ENCODE measurements at regions not wholly inside any gene's neighbourhood (a gene's known extent, or its start where the extent isn't known, plus 50 kb on each side); places are given as distances from the start of the nearest gene placed in this dataset.

GRCh38 chr3:70821602-70822001 is 509.2 kb upstream of the MDFIC2 start:
- no peak for ATAC-seq (ENCODE audit: low read depth in 2 of 2)
- peaks cover 2% of the 10 kb centered on the region for H3K27me3 ChIP-seq (ENCODE audit: control insufficient read depth, insufficient read depth, low read length)
- H3K27ac Mint-ChIP-seq: no peak overlapping the region

GRCh38 chr3:70820397-70820796 is 508.0 kb upstream of the MDFIC2 start:
- H3K27ac Mint-ChIP-seq: no peak overlapping the region
- peaks cover 13% of the 10 kb centered on the region for H3K27me3 Mint-ChIP-seq
- no peaks in the 10 kb centered on the region for H3K9me3 ChIP-seq (ENCODE audit: control insufficient read depth in 2 of 2, low read length in 2 of 2)
- peaks cover 2% of the 10 kb centered on the region for H3K27me3 ChIP-seq (ENCODE audit: control insufficient read depth, insufficient read depth, low read length)
- no peaks in the 10 kb centered on the region for H3K36me3 ChIP-seq (ENCODE audit: control insufficient read depth, insufficient read depth, low read length)
- no peak overlapping the region for H3K4me3 ChIP-seq (ENCODE audit: low read depth, low read length)
- H3K4me1 ChIP-seq (ENCODE audit: control insufficient read depth, insufficient read depth, low read length, poor library complexity, severe bottlenecking): no peaks in the 10 kb centered on the region
- no peak overlapping the region for H3K4me3 Mint-ChIP-seq
- DNase-seq (no peak), ATAC-seq (ENCODE audit: low read depth in 2 of 2) (no peak)
- no peaks in the 10 kb centered on the region for H3K4me1 Mint-ChIP-seq
- no peak overlapping the region for H3K27ac ChIP-seq (ENCODE audit: insufficient read depth, low read length, poor library complexity, severe bottlenecking)
- H3K36me3 Mint-ChIP-seq: no peaks in the 10 kb centered on the region
- peaks cover 0 to 7% (median 0%) of the 10 kb centered on the region in 7 donors for H3K9me3 Mint-ChIP-seq

More at GRCh38 chr3:70821602-70822001, 509.2 kb upstream of the MDFIC2 start:
- DNase-seq: no peak
- no peaks in the 10 kb centered on the region for H3K36me3 Mint-ChIP-seq
- peaks cover 0 to 4% (median 0%) of the 10 kb centered on the region in 7 donors for H3K9me3 Mint-ChIP-seq
- no peaks in the 10 kb centered on the region for H3K9me3 ChIP-seq (ENCODE audit: control insufficient read depth in 2 of 2, low read length in 2 of 2)
- H3K4me3 ChIP-seq (ENCODE audit: low read depth, low read length): no peak overlapping the region
- H3K4me1 ChIP-seq (ENCODE audit: control insufficient read depth, insufficient read depth, low read length, poor library complexity, severe bottlenecking): no peaks in the 10 kb centered on the region
- H3K36me3 ChIP-seq (ENCODE audit: control insufficient read depth, insufficient read depth, low read length): no peaks in the 10 kb centered on the region
- no peak overlapping the region for H3K27ac ChIP-seq (ENCODE audit: insufficient read depth, low read length, poor library complexity, severe bottlenecking)
- no peaks in the 10 kb centered on the region for H3K4me1 Mint-ChIP-seq
- H3K27me3 Mint-ChIP-seq: peaks cover 8% of the 10 kb centered on the region
- H3K4me3 Mint-ChIP-seq: no peak overlapping the region

DNA sequence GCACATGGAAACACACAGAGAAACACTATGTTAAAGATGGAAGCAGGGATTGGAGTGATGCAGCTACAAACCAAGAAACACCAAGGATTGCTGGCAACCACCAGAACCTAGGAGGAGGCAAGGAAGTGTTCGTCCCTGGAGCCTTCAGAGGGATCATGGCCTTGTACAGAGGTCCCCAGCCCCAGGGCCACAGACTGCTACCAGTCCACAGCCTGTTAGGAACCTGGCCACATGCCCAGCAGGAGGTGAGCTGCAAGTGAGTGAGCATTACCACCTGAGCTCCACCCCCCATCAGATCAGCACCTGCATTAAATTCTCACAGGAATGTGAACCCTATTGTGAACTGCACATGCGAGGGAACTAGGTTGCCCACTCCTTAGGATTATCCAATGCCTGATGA is 505.7 kb upstream of the MDFIC2 start:
- Histone ChIP-seq H3K4me1 (ENCODE audit: control insufficient read depth, insufficient read depth, low read length, poor library complexity, severe bottlenecking) (no peaks in the 10 kb centered on the region), H3K9me3 (ENCODE audit: control insufficient read depth in 2 of 2, low read length in 2 of 2) (no peaks in the 10 kb centered on the region), H3K27me3 (ENCODE audit: control insufficient read depth, insufficient read depth, low read length) (no peaks in the 10 kb centered on the region), H3K36me3 (ENCODE audit: control insufficient read depth, insufficient read depth, low read length) (no peaks in the 10 kb centered on the region), H3K27ac (ENCODE audit: insufficient read depth, low read length, poor library complexity, severe bottlenecking) (no peak overlapping the region), H3K4me3 (ENCODE audit: low read depth, low read length) (no peak overlapping the region)
- H3K36me3 Mint-ChIP-seq: no peaks in the 10 kb centered on the region
- H3K27me3 Mint-ChIP-seq: peaks cover 18% of the 10 kb centered on the region
- H3K9me3 Mint-ChIP-seq: peaks cover 0 to 7% (median 1%) of the 10 kb centered on the region in 7 donors
- DNase-seq: no peak
- H3K27ac Mint-ChIP-seq: no peak overlapping the region
- no peaks in the 10 kb centered on the region for H3K4me1 Mint-ChIP-seq
- no peak overlapping the region for H3K4me3 Mint-ChIP-seq
- ATAC-seq (ENCODE audit: low read depth in 2 of 2): no peak

- Histone ChIP-seq H3K9me3 (ENCODE audit: control insufficient read depth in 2 of 2, low read length in 2 of 2) (no peaks in the 10 kb centered on the region), H3K36me3 (ENCODE audit: control insufficient read depth, insufficient read depth, low read length) (no peaks in the 10 kb centered on the region), H3K4me3 (ENCODE audit: low read depth, low read length) (no peak overlapping the region), H3K27ac (ENCODE audit: insufficient read depth, low read length, poor library complexity, severe bottlenecking) (no peak overlapping the region), H3K4me1 (ENCODE audit: control insufficient read depth, insufficient read depth, low read length, poor library complexity, severe bottlenecking) (no peaks in the 10 kb centered on the region), H3K27me3 (ENCODE audit: control insufficient read depth, insufficient read depth, low read length) (peaks cover 2% of the 10 kb centered on the region)
- Mint-ChIP-seq H3K36me3 (no peaks in the 10 kb centered on the region), H3K27me3 (peaks cover 18% of the 10 kb centered on the region), H3K4me3 (no peak overlapping the region), H3K4me1 (no peaks in the 10 kb centered on the region), H3K27ac (no peak overlapping the region), H3K9me3 (peaks cover 0 to 7% (median 2%) of the 10 kb centered on the region in 7 donors)
- DNase-seq: no peak
- ATAC-seq (ENCODE audit: low read depth in 2 of 2): no peak
These were observed 503.9 kb upstream of the MDFIC2 start for GRCh38 chr3:70816346-70816745.

DNA sequence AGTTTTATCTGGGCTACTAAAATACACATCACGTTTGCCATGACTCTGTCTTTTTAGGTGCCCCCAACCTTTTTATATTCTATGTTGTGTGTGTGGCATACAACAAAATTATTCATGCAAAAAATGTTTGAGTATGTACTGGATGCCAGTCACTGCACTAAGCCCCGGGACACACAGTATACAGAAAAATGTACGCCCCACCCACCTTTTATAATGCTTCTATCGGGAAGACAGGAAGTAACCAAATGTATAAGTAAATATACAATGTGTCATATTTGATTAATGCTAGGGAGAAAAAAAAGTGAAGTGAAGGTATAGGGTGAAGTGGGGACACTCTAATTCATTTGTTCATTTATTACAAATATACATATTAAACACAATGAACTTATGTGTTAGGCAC is 503.4 kb upstream of the MDFIC2 start:
- H3K27me3 ChIP-seq (ENCODE audit: control insufficient read depth, insufficient read depth, low read length): peaks cover 2% of the 10 kb centered on the region
- H3K4me3 ChIP-seq (ENCODE audit: low read depth, low read length): no peak overlapping the region
- ATAC-seq (ENCODE audit: low read depth in 2 of 2) (no peak), DNase-seq (no peak)
- Mint-ChIP-seq H3K9me3 (peaks cover 0 to 7% (median 2%) of the 10 kb centered on the region in 7 donors), H3K4me3 (no peak overlapping the region), H3K36me3 (no peaks in the 10 kb centered on the region), H3K4me1 (no peaks in the 10 kb centered on the region), H3K27ac (no peak overlapping the region), H3K27me3 (peaks cover 18% of the 10 kb centered on the region)
- H3K9me3 ChIP-seq (ENCODE audit: control insufficient read depth in 2 of 2, low read length in 2 of 2): no peaks in the 10 kb centered on the region
- H3K27ac ChIP-seq (ENCODE audit: insufficient read depth, low read length, poor library complexity, severe bottlenecking): no peak overlapping the region
- H3K4me1 ChIP-seq (ENCODE audit: control insufficient read depth, insufficient read depth, low read length, poor library complexity, severe bottlenecking): no peaks in the 10 kb centered on the region
- no peaks in the 10 kb centered on the region for H3K36me3 ChIP-seq (ENCODE audit: control insufficient read depth, insufficient read depth, low read length)

GRCh38 chr3:70813311-70813710 is 500.9 kb upstream of the MDFIC2 start:
- no peaks in the 10 kb centered on the region for H3K36me3 Mint-ChIP-seq
- peaks cover 20% of the 10 kb centered on the region for H3K27me3 Mint-ChIP-seq
- Histone ChIP-seq H3K4me1 (ENCODE audit: control insufficient read depth, insufficient read depth, low read length, poor library complexity, severe bottlenecking) (no peaks in the 10 kb centered on the region), H3K4me3 (ENCODE audit: low read depth, low read length) (no peak overlapping the region), H3K9me3 (ENCODE audit: control insufficient read depth in 2 of 2, low read length in 2 of 2) (no peaks in the 10 kb centered on the region), H3K27ac (ENCODE audit: insufficient read depth, low read length, poor library complexity, severe bottlenecking) (no peak overlapping the region), H3K27me3 (ENCODE audit: control insufficient read depth, insufficient read depth, low read length) (peaks cover 2% of the 10 kb centered on the region), H3K36me3 (ENCODE audit: control insufficient read depth, insufficient read depth, low read length) (no peaks in the 10 kb centered on the region)
- peaks cover 0 to 7% (median 2%) of the 10 kb centered on the region in 7 donors for H3K9me3 Mint-ChIP-seq
- no peak overlapping the region for H3K27ac Mint-ChIP-seq
- no peak for DNase-seq
- no peaks in the 10 kb centered on the region for H3K4me1 Mint-ChIP-seq
- ATAC-seq (ENCODE audit: low read depth in 2 of 2): no peak
- H3K4me3 Mint-ChIP-seq: no peak overlapping the region

DNA sequence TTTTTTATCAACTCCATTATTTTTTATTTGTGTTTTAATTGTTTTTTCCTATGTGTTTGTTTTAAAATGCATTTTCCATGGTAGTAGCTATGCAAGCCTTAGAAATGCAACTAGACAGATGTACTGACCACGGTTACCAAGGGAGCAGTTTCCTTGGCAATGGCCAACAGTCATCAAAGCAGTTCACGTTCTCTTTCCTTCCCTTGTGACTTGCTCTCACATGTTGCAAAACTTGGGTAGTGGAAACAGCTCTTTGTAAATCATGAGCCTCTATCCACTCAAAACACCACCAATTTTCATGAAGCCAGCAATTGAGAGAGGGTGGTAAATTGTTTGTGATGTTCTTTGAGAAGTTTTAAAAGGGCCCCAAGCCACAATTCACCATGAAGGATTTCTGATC is 499.4 kb upstream of the MDFIC2 start:
- ATAC-seq (ENCODE audit: low read depth in 2 of 2) (no peak), DNase-seq (peak in 1 of 3 donors; percentile 3)
- H3K4me1 Mint-ChIP-seq: no peaks in the 10 kb centered on the region
- peaks cover 0 to 5% (median 2%) of the 10 kb centered on the region in 7 donors for H3K9me3 Mint-ChIP-seq
- Histone ChIP-seq H3K36me3 (ENCODE audit: control insufficient read depth, insufficient read depth, low read length) (no peaks in the 10 kb centered on the region), H3K9me3 (ENCODE audit: control insufficient read depth in 2 of 2, low read length in 2 of 2) (no peaks in the 10 kb centered on the region), H3K4me1 (ENCODE audit: control insufficient read depth, insufficient read depth, low read length, poor library complexity, severe bottlenecking) (no peaks in the 10 kb centered on the region), H3K4me3 (ENCODE audit: low read depth, low read length) (no peak overlapping the region), H3K27ac (ENCODE audit: insufficient read depth, low read length, poor library complexity, severe bottlenecking) (no peak overlapping the region), H3K27me3 (ENCODE audit: control insufficient read depth, insufficient read depth, low read length) (peaks cover 4% of the 10 kb centered on the region)
- no peak overlapping the region for H3K27ac Mint-ChIP-seq
- H3K4me3 Mint-ChIP-seq: no peak overlapping the region
- H3K27me3 Mint-ChIP-seq: peaks cover 20% of the 10 kb centered on the region
- no peaks in the 10 kb centered on the region for H3K36me3 Mint-ChIP-seq

DNA sequence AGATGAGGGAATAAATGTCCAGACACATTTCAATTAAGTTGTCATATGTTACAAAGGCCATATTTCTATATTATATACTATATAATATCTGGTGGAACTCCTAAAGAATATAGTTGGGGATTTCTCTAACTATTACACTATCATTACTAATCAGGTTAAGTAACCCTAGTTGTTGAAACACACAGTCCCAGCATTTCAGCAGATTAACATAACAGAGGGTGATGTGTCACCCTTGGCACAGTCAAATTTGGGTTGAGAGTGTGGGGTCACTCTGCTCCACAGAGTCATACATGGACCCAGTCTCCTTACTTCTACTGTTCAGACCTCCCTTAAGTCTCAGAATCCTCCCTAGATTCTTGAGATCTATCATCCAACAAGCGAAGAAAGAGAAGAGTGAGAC is 496.4 kb upstream of the MDFIC2 start:
- Histone ChIP-seq H3K27me3 (ENCODE audit: control insufficient read depth, insufficient read depth, low read length) (peaks cover 6% of the 10 kb centered on the region), H3K4me3 (ENCODE audit: low read depth, low read length) (no peak overlapping the region), H3K36me3 (ENCODE audit: control insufficient read depth, insufficient read depth, low read length) (no peaks in the 10 kb centered on the region), H3K27ac (ENCODE audit: insufficient read depth, low read length, poor library complexity, severe bottlenecking) (no peak overlapping the region), H3K4me1 (ENCODE audit: control insufficient read depth, insufficient read depth, low read length, poor library complexity, severe bottlenecking) (no peaks in the 10 kb centered on the region), H3K9me3 (ENCODE audit: control insufficient read depth in 2 of 2, low read length in 2 of 2) (no peaks in the 10 kb centered on the region)
- Mint-ChIP-seq H3K4me1 (no peaks in the 10 kb centered on the region), H3K27me3 (peaks cover 34% of the 10 kb centered on the region), H3K27ac (no peak overlapping the region), H3K9me3 (peaks cover 0 to 3% (median 0%) of the 10 kb centered on the region in 7 donors), H3K36me3 (no peaks in the 10 kb centered on the region), H3K4me3 (no peak overlapping the region)
- ATAC-seq (ENCODE audit: low read depth in 2 of 2): no peak
- no peak for DNase-seq

Data from CD4-positive, CD25-positive, alpha-beta regulatory T cell (primary cell).